ENCODE measurements at regions not wholly inside any gene's neighbourhood (a gene's known extent, or its start where the extent isn't known, plus 50 kb on each side); places are given as distances from the start of the nearest gene placed in this dataset.

- Histone ChIP-seq H3K36me3 (ENCODE audit: control insufficient read depth, insufficient read depth, low read length) (no peaks in the 10 kb centered on the region), H3K27me3 (ENCODE audit: control insufficient read depth, insufficient read depth, low read length) (no peaks in the 10 kb centered on the region), H3K4me3 (ENCODE audit: low read depth, low read length) (no peak overlapping the region)
- peak; percentile 34 for DNase-seq (ENCODE audit: low read depth)
- peak; percentile 86 for TF ChIP-seq CTCF (IDR thresholded peaks at IDR 0.05; ENCODE audit: insufficient read depth, low read length, poor library complexity, severe bottlenecking)
Observed at GRCh38 chr10:107814865-107815487, 650.5 kb upstream of the SORCS1 start.

- no peak for DNase-seq (ENCODE audit: low read depth)
- TF ChIP-seq CTCF (IDR thresholded peaks at IDR 0.05; ENCODE audit: insufficient read depth, low read length, poor library complexity, severe bottlenecking), result no peak
- H3K36me3 ChIP-seq (ENCODE audit: control insufficient read depth, insufficient read depth, low read length), result no peaks in the 10 kb centered on the region
- H3K27me3 ChIP-seq (ENCODE audit: control insufficient read depth, insufficient read depth, low read length), result no peaks in the 10 kb centered on the region
- H3K4me3 ChIP-seq (ENCODE audit: low read depth, low read length), result no peak overlapping the region
Observed at GRCh38 chr10:107813451-107814162, 649.1 kb upstream of the SORCS1 start.

- no peak for DNase-seq (ENCODE audit: low read depth)
- Histone ChIP-seq H3K4me3 (ENCODE audit: low read depth, low read length) (no peak overlapping the region), H3K27me3 (ENCODE audit: control insufficient read depth, insufficient read depth, low read length) (no peaks in the 10 kb centered on the region), H3K36me3 (ENCODE audit: control insufficient read depth, insufficient read depth, low read length) (no peaks in the 10 kb centered on the region)
- no peak for TF ChIP-seq CTCF (IDR thresholded peaks at IDR 0.05; ENCODE audit: insufficient read depth, low read length, poor library complexity, severe bottlenecking)
Observed at GRCh38 chr10:107809889-107810288, 645.4 kb upstream of the SORCS1 start.

GRCh38 chr10:107807836-107808235 is 643.3 kb upstream of the SORCS1 start:
- Histone ChIP-seq H3K4me3 (ENCODE audit: low read depth, low read length) (no peak overlapping the region), H3K27me3 (ENCODE audit: control insufficient read depth, insufficient read depth, low read length) (no peaks in the 10 kb centered on the region), H3K36me3 (ENCODE audit: control insufficient read depth, insufficient read depth, low read length) (no peaks in the 10 kb centered on the region)
- DNase-seq (ENCODE audit: low read depth), result no peak
- TF ChIP-seq CTCF (IDR thresholded peaks at IDR 0.05; ENCODE audit: insufficient read depth, low read length, poor library complexity, severe bottlenecking), result no peak

- Histone ChIP-seq H3K4me3 (ENCODE audit: low read depth, low read length) (no peak overlapping the region), H3K27me3 (ENCODE audit: control insufficient read depth, insufficient read depth, low read length) (no peaks in the 10 kb centered on the region), H3K36me3 (ENCODE audit: control insufficient read depth, insufficient read depth, low read length) (no peaks in the 10 kb centered on the region)
- no peak for DNase-seq (ENCODE audit: low read depth)
- TF ChIP-seq CTCF (IDR thresholded peaks at IDR 0.05; ENCODE audit: insufficient read depth, low read length, poor library complexity, severe bottlenecking), result no peak
Observed at GRCh38 chr10:107806026-107806425, 641.5 kb upstream of the SORCS1 start.

- no peak for TF ChIP-seq CTCF (IDR thresholded peaks at IDR 0.05; ENCODE audit: insufficient read depth, low read length, poor library complexity, severe bottlenecking)
- no peak overlapping the region for H3K4me3 ChIP-seq (ENCODE audit: low read depth, low read length)
- no peaks in the 10 kb centered on the region for H3K27me3 ChIP-seq (ENCODE audit: control insufficient read depth, insufficient read depth, low read length)
- no peaks in the 10 kb centered on the region for H3K36me3 ChIP-seq (ENCODE audit: control insufficient read depth, insufficient read depth, low read length)
- no peak for DNase-seq (ENCODE audit: low read depth)
Observed at GRCh38 chr10:107803546-107803945, 639.0 kb upstream of the SORCS1 start.
